CD4-positive, CD25-positive, alpha-beta regulatory T cell (primary cell): ENCODE measurements at regions not wholly inside any gene's neighbourhood (a gene's known extent, or its start where the extent isn't known, plus 50 kb on each side); places are given as distances from the start of the nearest gene placed in this dataset.

Experiments
- ATAC-seq, 2 donors: fragments of 150-1000 bp; cut with Tn5 transposase; one replicate each; pipeline ENCODE4 v1.10.0; 2021; ENCODE audit warnings: low read depth in 2 of 2, moderate number of reproducible peaks in 2 of 2, moderate library complexity in 1 of 2
- DNase-seq, 3 donors: peaks; one replicate each; pipeline versions ENCODE4 v3.0.0 to v3.0.0-alpha.2; 2012 to 2022; ENCODE audit warnings: mixed read lengths in 1 of 3
- H3K27ac ChIP-seq: one replicate; pipeline ENCODE4 v1.7.0; 2013; ENCODE audit warnings: mild to moderate bottlenecking, low read length; ENCODE audit not compliant: insufficient read depth, poor library complexity, severe bottlenecking
- H3K27me3 ChIP-seq: one replicate; pipeline ENCODE4 v1.7.0; 2013; ENCODE audit warnings: low read length; ENCODE audit not compliant: control insufficient read depth, insufficient read depth
- H3K36me3 ChIP-seq: one replicate; pipeline ENCODE4 v1.7.0; 2013; ENCODE audit warnings: mild to moderate bottlenecking, low read length, moderate library complexity; ENCODE audit not compliant: control insufficient read depth, insufficient read depth
- H3K4me1 ChIP-seq: 2 replicates; pipeline ENCODE4 v1.7.0; 2013; ENCODE audit warnings: mild to moderate bottlenecking, low read length; ENCODE audit not compliant: insufficient read depth, control insufficient read depth, poor library complexity, severe bottlenecking
- H3K4me3 ChIP-seq: one replicate; pipeline ENCODE4 v1.7.0; 2013; ENCODE audit warnings: low read depth, mild to moderate bottlenecking, low read length, moderate library complexity
- H3K9me3 ChIP-seq, 2 experiments: 1 replicate in 1 of 2; 2 replicates in 1 of 2; pipeline ENCODE4 v1.7.0; 2013; ENCODE audit warnings: low read length in 2 of 2, mild to moderate bottlenecking in 1 of 2, moderate library complexity in 1 of 2; ENCODE audit not compliant: control insufficient read depth in 2 of 2
- H3K27ac Mint-ChIP-seq, 3 donors: one replicate each; pipeline ENCODE4 v1.8.0; 2020 to 2022; ENCODE audit warnings: mild to moderate bottlenecking in 3 of 3, mixed read lengths in 3 of 3, moderate library complexity in 2 of 3
- H3K27me3 Mint-ChIP-seq: one replicate; pipeline ENCODE4 v1.8.0; 2022; ENCODE audit warnings: mild to moderate bottlenecking, mixed read lengths
- H3K36me3 Mint-ChIP-seq: one replicate; pipeline ENCODE4 v1.8.0; 2020; ENCODE audit warnings: mixed read lengths
- H3K4me1 Mint-ChIP-seq, 4 donors: one replicate each; pipeline ENCODE4 v1.8.0; 2020 to 2022; ENCODE audit warnings: mixed read lengths in 4 of 4, mild to moderate bottlenecking in 1 of 4
- H3K4me3 Mint-ChIP-seq, 4 donors: one replicate each; pipeline ENCODE4 v1.8.0; 2020 to 2022; ENCODE audit warnings: mild to moderate bottlenecking in 4 of 4, mixed read lengths in 4 of 4, moderate library complexity in 3 of 4
- H3K9me3 Mint-ChIP-seq, 7 donors: one replicate each; pipeline ENCODE4 v1.8.0; 2020 to 2022; ENCODE audit warnings: mixed read lengths in 7 of 7, mild to moderate bottlenecking in 3 of 7, moderate library complexity in 2 of 7

DNA sequence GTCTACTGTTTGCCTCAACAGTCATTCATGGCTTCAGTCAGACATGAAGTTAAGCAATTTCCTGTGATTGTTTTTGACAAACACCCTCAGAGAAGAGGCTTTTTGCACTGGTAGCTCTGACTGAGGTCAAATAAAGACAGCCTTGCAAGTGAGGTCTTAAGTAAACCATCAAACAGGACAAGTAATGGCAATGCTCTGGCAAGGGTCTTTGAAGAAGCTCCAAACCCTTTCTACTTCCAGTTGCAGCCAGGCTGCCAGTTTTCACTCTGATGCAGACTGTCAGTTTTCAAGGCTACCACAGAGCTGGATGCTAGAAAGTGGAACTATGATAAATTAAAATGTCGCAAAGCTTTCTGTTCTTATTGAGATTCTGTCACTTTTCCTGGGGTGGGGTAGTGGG, 421.5 kb upstream of the PTGER4 start:
- Mint-ChIP-seq H3K4me3 (no peak overlapping the region), H3K27me3 (no peaks in the 10 kb centered on the region), H3K9me3 (peaks cover 0 to 7% (median 1%) of the 10 kb centered on the region in 7 donors), H3K4me1 (peaks cover 0 to 5% (median 2%) of the 10 kb centered on the region in 4 donors), H3K36me3 (no peaks in the 10 kb centered on the region), H3K27ac (no peak overlapping the region)
- peak in 1 of 3 donors; percentile 53 for DNase-seq
- Histone ChIP-seq H3K27me3 (no peaks in the 10 kb centered on the region), H3K27ac (no peak overlapping the region), H3K4me3 (no peak overlapping the region), H3K36me3 (no peaks in the 10 kb centered on the region), H3K4me1 (no peaks in the 10 kb centered on the region), H3K9me3 (peaks cover 0 to 5% of the 10 kb centered on the region in 2 experiments)
- ATAC-seq, result no peak

DNA sequence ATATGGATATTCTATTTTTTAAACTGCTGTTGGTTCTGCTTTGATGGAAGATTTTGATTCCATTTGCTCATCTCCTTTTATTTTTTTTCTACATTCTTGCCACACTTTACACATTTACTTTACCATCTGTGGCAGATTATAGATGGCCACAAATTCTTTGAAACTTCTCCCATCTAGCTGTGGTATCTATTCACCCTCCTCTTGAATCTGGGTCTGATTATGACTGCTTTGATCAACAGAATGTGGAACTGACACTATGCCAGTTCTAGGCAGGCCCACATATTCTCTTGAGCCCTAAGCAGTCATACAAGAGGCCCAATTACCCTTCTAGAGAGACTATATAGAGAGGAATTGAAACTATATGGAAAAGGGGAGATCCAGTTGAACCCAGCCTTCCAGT, 439.0 kb upstream of the PTGER4 start:
- Mint-ChIP-seq H3K4me3 (no peak overlapping the region), H3K36me3 (no peaks in the 10 kb centered on the region), H3K27me3 (peaks cover 4% of the 10 kb centered on the region), H3K9me3 (peaks cover 0 to 9% (median 3%) of the 10 kb centered on the region in 7 donors), H3K27ac (no peak overlapping the region), H3K4me1 (no peaks in the 10 kb centered on the region)
- Histone ChIP-seq H3K27me3 (no peaks in the 10 kb centered on the region), H3K4me1 (no peaks in the 10 kb centered on the region), H3K4me3 (no peak overlapping the region), H3K36me3 (no peaks in the 10 kb centered on the region), H3K27ac (no peak overlapping the region), H3K9me3 (peaks cover 3 to 4% of the 10 kb centered on the region in 2 experiments)
- DNase-seq, result no peak
- no peak for ATAC-seq

GRCh38 chr5:40240111-40240510, 439.6 kb upstream of the PTGER4 start:
- no peaks in the 10 kb centered on the region for H3K4me1 ChIP-seq
- DNase-seq, result peak in 1 of 3 donors; percentile 16
- no peak for ATAC-seq
- Mint-ChIP-seq H3K4me1 (no peaks in the 10 kb centered on the region), H3K27me3 (peaks cover 4% of the 10 kb centered on the region), H3K36me3 (no peaks in the 10 kb centered on the region), H3K27ac (no peak overlapping the region), H3K4me3 (no peak overlapping the region), H3K9me3 (peaks cover 0 to 9% (median 3%) of the 10 kb centered on the region in 7 donors)
- no peaks in the 10 kb centered on the region for H3K36me3 ChIP-seq
- peaks cover 3 to 4% of the 10 kb centered on the region in 2 experiments for H3K9me3 ChIP-seq
- H3K27me3 ChIP-seq, result no peaks in the 10 kb centered on the region
- no peak overlapping the region for H3K4me3 ChIP-seq
- H3K27ac ChIP-seq, result no peak overlapping the region

- no peak overlapping the region for H3K27ac Mint-ChIP-seq
- H3K36me3 Mint-ChIP-seq, result no peaks in the 10 kb centered on the region
- DNase-seq, result no peak
- H3K4me3 Mint-ChIP-seq, result no peak overlapping the region
- H3K9me3 Mint-ChIP-seq, result peaks cover 0 to 9% (median 3%) of the 10 kb centered on the region in 7 donors
- no peak overlapping the region for H3K27ac ChIP-seq
- no peaks in the 10 kb centered on the region for H3K36me3 ChIP-seq
- H3K4me1 ChIP-seq, result no peaks in the 10 kb centered on the region
- H3K27me3 ChIP-seq, result no peaks in the 10 kb centered on the region
- H3K27me3 Mint-ChIP-seq, result peaks cover 4% of the 10 kb centered on the region
- ATAC-seq, result no peak
- no peaks in the 10 kb centered on the region for H3K4me1 Mint-ChIP-seq
- peaks cover 3 to 4% of the 10 kb centered on the region in 2 experiments for H3K9me3 ChIP-seq
- H3K4me3 ChIP-seq, result no peak overlapping the region
These were observed 441.5 kb upstream of the PTGER4 start for GRCh38 chr5:40238066-40238745.

DNA sequence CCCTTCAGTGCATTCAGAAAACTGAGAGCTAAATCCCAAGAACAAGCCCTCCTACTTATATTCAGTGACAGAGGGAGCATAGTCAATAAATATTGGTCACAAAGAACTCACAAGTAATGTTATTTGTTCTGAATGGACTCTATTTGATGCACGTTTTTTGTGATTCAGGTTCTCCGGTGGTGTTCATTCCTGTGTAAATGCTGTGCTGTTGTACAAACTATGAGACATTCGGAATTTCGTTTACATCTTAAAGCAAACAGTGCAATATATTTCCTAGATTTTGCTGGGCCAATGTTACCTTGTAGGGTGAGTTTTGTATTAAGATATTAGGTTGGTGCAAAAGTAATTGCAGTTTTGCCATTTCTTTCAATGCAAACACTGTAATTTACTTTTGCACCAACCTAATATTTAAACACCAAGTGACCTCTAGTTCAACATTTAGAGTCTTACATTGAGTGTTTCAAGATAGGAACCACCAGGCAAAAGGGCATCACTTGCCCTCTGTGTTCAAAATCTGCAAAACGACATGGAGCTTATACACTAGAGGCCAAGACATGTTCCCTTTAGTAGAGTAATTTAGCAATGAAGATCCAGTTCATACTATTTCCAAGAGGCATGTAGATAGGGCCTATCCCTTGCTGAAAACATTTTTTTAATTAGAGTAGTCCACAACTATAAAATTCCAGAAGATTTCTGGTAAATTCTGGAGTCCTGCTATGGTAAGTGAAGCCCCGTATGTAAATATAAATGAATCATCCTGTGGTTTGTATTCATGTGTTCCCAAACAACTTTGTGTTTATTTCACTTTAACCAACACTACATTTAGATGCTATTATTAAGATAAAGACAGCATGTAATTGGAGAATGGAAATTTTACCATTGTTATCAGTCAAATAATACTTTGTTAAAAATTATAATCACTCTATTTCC, 444.0 kb upstream of the PTGER4 start:
- ATAC-seq, result no peak
- H3K27ac ChIP-seq, result no peak overlapping the region
- no peaks in the 10 kb centered on the region for H3K36me3 ChIP-seq
- Mint-ChIP-seq H3K4me1 (peaks cover 0 to 4% (median 0%) of the 10 kb centered on the region in 4 donors), H3K27ac (no peak overlapping the region), H3K4me3 (no peak overlapping the region), H3K9me3 (peaks cover 0 to 8% (median 2%) of the 10 kb centered on the region in 7 donors), H3K27me3 (peaks cover 4% of the 10 kb centered on the region), H3K36me3 (no peaks in the 10 kb centered on the region)
- H3K4me3 ChIP-seq, result no peak overlapping the region
- DNase-seq, result no peak
- H3K4me1 ChIP-seq, result no peaks in the 10 kb centered on the region
- peaks cover 3 to 4% of the 10 kb centered on the region in 2 experiments for H3K9me3 ChIP-seq
- no peaks in the 10 kb centered on the region for H3K27me3 ChIP-seq

DNA sequence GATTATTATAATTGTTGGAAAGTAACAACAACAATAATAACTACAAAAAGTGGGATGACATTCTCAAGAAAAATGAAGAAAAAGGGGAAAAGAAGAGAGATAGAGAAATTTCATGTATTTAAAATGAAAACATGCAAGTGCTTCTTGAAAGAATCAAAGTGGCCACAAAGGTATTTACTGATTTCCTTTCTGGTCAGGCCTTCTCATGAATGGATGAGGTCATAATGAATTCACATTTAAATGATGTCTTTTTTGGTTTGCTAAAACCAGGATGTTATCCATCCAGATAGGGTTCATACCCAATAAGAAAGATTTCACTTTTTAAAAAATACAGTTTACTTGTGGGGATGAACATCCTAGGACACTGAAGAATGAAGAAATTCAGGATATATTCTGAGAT, 446.4 kb upstream of the PTGER4 start:
- Mint-ChIP-seq H3K4me3 (no peak overlapping the region), H3K27ac (no peak overlapping the region), H3K36me3 (no peaks in the 10 kb centered on the region), H3K9me3 (no peaks in the 10 kb centered on the region), H3K27me3 (peaks cover 4% of the 10 kb centered on the region), H3K4me1 (peaks cover 0 to 4% (median 0%) of the 10 kb centered on the region in 4 donors)
- no peak overlapping the region for H3K27ac ChIP-seq
- no peak for ATAC-seq
- H3K4me1 ChIP-seq, result no peaks in the 10 kb centered on the region
- DNase-seq, result no peak
- no peaks in the 10 kb centered on the region for H3K36me3 ChIP-seq
- no peak overlapping the region for H3K4me3 ChIP-seq
- no peaks in the 10 kb centered on the region for H3K9me3 ChIP-seq
- H3K27me3 ChIP-seq, result no peaks in the 10 kb centered on the region

GRCh38 chr5:40227931-40228330, 451.8 kb upstream of the PTGER4 start:
- Mint-ChIP-seq H3K4me3 (no peak overlapping the region), H3K9me3 (no peaks in the 10 kb centered on the region), H3K27me3 (no peaks in the 10 kb centered on the region), H3K4me1 (peaks cover 6 to 15% (median 12%) of the 10 kb centered on the region in 4 donors), H3K27ac (no peak overlapping the region), H3K36me3 (no peaks in the 10 kb centered on the region)
- Histone ChIP-seq H3K36me3 (no peaks in the 10 kb centered on the region), H3K27me3 (no peaks in the 10 kb centered on the region), H3K4me3 (no peak overlapping the region), H3K27ac (no peak overlapping the region), H3K4me1 (peaks cover 8% of the 10 kb centered on the region), H3K9me3 (no peaks in the 10 kb centered on the region)
- DNase-seq, result no peak
- ATAC-seq, result no peak
